Naive thymus-derived CD8-positive, alpha-beta T cell (primary cell): ENCODE measurements at regions not wholly inside any gene's neighbourhood (a gene's known extent, or its start where the extent isn't known, plus 50 kb on each side); places are given as distances from the start of the nearest gene placed in this dataset.
A peak's percentile ranks its signal among the peaks of the same experiment; 100 is the strongest.

Source experiments
- ATAC-seq, 2 donors: fragments of 150-1000 bp; cut with Tn5 transposase in 1 of 2; sonication (Bioruptor Pico), chemical (Tn5 transposase) in 1 of 2; 1 replicate in 1 of 2; 2 replicates in 1 of 2; pipeline ENCODE4 v1.10.0; 2021; ENCODE audit warnings: mild to moderate bottlenecking in 2 of 2, moderate library complexity in 2 of 2
- POLR2A ChIA-PET: fragments of 350-600 bp; sonication (Branson Sonifier 250); formaldehyde crosslinking; loops from one replicate; lab custom pipeline; 2021; ENCODE audit warnings: antibody characterized with exemption; lab: Charles Lee
- DNase-seq, 10 donors: peaks; one replicate each; pipeline versions ENCODE4 v3.0.0 to v3.0.0-alpha.2; 2020 to 2022
- H3K27ac Mint-ChIP-seq, 10 donors: one replicate each; pipeline ENCODE4 v1.8.0; 2020 to 2022; ENCODE audit warnings: mild to moderate bottlenecking in 10 of 10, mixed read lengths in 10 of 10, moderate library complexity in 4 of 10, inconsistent platforms in 1 of 10
- H3K27me3 Mint-ChIP-seq, 5 donors: one replicate each; pipeline ENCODE4 v1.8.0; 2021 to 2022; ENCODE audit warnings: mixed read lengths in 5 of 5
- H3K36me3 Mint-ChIP-seq, 3 donors: one replicate each; pipeline ENCODE4 v1.8.0; 2020 to 2022; ENCODE audit warnings: mixed read lengths in 3 of 3, mild to moderate bottlenecking in 2 of 3, inconsistent platforms in 1 of 3
- H3K4me1 Mint-ChIP-seq, 4 donors: one replicate each; pipeline ENCODE4 v1.8.0; 2021 to 2022; ENCODE audit warnings: mixed read lengths in 4 of 4
- H3K4me3 Mint-ChIP-seq, 10 donors: one replicate each; pipeline ENCODE4 v1.8.0; 2020 to 2022; ENCODE audit warnings: mild to moderate bottlenecking in 10 of 10, mixed read lengths in 10 of 10, moderate library complexity in 6 of 10, inconsistent platforms in 1 of 10
- H3K9me3 Mint-ChIP-seq, 9 donors: one replicate each; pipeline ENCODE4 v1.8.0; 2020 to 2022; ENCODE audit warnings: mixed read lengths in 9 of 9, mild to moderate bottlenecking in 3 of 9, inconsistent platforms in 1 of 9, moderate library complexity in 1 of 9

DNA sequence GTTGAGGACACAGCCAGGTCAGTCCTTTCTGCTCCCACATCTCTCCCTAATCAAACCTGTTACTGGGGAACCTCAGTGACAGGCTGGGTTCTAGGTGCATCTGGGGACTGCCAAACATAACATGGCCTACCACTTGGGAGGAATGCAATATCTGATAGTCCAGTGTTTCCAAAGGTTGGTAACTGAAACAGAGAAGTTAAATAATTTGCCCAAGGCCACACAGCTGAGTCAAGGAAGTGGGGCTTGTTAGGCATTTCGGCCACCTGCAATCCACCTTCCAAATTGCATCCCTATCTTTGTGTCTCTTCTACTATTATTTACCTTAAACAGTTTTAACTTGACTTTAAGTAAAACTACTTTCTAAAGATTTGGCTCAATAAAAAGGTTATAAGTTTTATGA, 731.3 kb downstream of the UQCRFS1 start:
- POLR2A ChIA-PET = no interaction called here
- DNase-seq (no peak), ATAC-seq (no peak)
- Mint-ChIP-seq H3K27me3 (no peaks in the 10 kb centered on the region), H3K4me3 (no peak overlapping the region), H3K4me1 (peaks cover 0 to 27% (median 6%) of the 10 kb centered on the region in 4 donors), H3K9me3 (no peaks in the 10 kb centered on the region), H3K36me3 (no peaks in the 10 kb centered on the region), H3K27ac (peak overlapping the region in 1 of 10 donors; percentile 73)

DNA sequence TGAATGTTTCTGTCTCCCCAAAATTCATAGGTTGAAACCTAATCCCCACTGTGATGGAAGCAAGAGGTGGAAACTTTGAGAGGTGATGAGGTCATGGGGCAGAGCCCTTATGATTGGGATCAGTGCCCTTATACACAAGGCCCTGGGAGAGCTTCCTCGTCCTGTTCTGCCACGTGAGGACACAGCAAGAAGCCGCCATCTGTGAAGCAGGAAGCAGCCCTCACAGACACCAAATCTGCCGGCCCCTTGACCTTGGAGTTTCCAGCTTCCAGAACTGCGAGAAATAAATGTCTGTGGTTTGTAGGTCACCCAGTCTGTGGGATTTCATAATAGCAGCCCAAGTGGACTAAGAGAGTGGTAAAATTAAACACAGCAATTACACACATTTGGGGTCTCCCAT, 737.4 kb downstream of the UQCRFS1 start:
- no peak for ATAC-seq
- H3K9me3 Mint-ChIP-seq = no peaks in the 10 kb centered on the region
- H3K27ac Mint-ChIP-seq = no peak overlapping the region
- no peak overlapping the region for H3K4me3 Mint-ChIP-seq
- no peak for DNase-seq
- POLR2A ChIA-PET = no interaction called here
- H3K4me1 Mint-ChIP-seq = peaks cover 0 to 18% (median 3%) of the 10 kb centered on the region in 4 donors
- no peaks in the 10 kb centered on the region for H3K36me3 Mint-ChIP-seq
- H3K27me3 Mint-ChIP-seq = peaks cover 0 to 4% (median 0%) of the 10 kb centered on the region in 5 donors

DNA sequence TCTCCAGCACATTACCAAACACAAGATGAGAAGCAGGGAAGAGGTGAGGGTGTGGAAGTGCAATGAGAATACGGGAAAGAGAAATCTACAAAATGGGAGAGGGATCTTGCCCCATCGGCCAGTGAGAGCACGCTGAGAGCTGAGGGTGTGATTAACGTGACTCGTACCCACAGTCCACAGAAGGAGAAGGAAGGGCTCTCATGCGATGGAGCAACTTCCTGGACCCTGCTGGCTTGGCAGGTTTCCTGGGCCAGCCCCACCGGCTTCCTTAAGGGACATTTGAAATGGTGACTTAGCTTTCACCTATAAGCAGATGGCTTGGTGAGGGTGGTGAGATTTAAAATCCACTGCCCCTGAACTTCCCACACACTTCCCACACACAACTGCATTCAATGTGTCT, 740.1 kb downstream of the UQCRFS1 start:
- H3K4me3 Mint-ChIP-seq = no peak overlapping the region
- H3K4me1 Mint-ChIP-seq = peaks cover 2 to 45% (median 25%) of the 10 kb centered on the region in 4 donors
- POLR2A ChIA-PET = no interaction called here
- peaks cover 0 to 6% (median 0%) of the 10 kb centered on the region in 5 donors for H3K27me3 Mint-ChIP-seq
- no peak overlapping the region for H3K27ac Mint-ChIP-seq
- no peaks in the 10 kb centered on the region for H3K9me3 Mint-ChIP-seq
- ATAC-seq (no peak), DNase-seq (no peak)
- no peaks in the 10 kb centered on the region for H3K36me3 Mint-ChIP-seq

DNA sequence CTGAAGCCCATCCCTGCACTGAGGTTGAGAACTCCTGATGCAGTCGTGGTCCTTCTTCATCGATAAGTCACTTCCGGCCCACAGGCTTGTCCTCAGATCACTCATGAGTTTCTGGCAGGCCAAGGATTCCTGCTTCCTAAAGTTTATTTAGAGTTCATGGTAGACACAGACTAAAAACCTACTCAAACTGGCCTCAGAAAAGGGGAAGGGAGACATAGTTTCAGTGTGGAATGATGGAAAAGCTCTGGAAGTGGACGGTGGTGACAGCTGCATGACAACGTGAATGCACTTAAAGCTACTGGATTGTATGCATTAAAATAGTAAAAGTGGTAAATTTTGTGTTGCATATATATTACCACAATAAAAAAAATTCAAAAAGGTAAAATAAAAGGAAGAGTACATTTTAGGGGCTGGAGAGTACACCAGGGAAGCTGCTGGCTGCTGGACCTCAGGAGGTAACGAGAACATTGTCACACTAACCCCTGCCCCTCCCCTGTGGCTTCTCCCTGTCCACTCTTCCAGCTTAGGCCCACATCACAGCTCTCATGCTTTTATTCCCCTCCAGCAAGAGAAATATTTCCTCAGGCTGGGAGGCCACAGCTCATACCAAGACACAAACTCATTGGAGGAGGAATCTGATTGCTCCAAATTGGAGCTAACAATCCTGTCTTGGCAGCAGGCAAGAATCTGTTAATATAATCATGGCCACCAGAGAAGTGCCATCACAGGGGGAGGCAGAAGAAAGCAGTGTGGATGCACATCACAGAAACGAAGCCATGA, 741.0 kb downstream of the UQCRFS1 start:
- Mint-ChIP-seq H3K27me3 (peaks cover 0 to 6% (median 0%) of the 10 kb centered on the region in 5 donors), H3K4me1 (peaks cover 2 to 48% (median 26%) of the 10 kb centered on the region in 4 donors), H3K9me3 (no peaks in the 10 kb centered on the region), H3K36me3 (no peaks in the 10 kb centered on the region), H3K27ac (peak overlapping the region in 1 of 10 donors; percentile 55), H3K4me3 (no peak overlapping the region)
- POLR2A ChIA-PET = no interaction called here
- no peak for DNase-seq
- ATAC-seq = no peak

DNA sequence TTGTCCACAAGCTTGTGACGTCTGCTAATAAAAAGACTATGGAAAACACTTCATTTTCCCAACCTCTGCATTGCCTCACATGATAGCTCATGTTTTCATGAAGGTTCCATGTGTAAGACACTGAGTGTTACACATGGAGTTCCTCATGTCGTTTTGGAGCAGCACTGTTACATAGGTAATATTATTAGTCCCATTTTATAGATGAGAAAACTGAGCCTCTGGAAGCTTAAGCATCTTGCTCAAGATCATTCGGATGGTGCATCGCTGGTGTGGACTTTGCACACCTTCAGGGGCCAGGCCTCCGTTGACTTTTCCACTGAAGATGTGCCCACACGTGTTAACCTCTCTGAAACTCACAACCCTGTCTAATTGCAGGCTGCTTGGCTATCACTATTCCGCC, 743.4 kb downstream of the UQCRFS1 start:
- Mint-ChIP-seq H3K4me1 (peaks cover 5 to 61% (median 30%) of the 10 kb centered on the region in 4 donors), H3K9me3 (no peaks in the 10 kb centered on the region), H3K27me3 (peaks cover 0 to 9% (median 0%) of the 10 kb centered on the region in 5 donors), H3K36me3 (no peaks in the 10 kb centered on the region), H3K4me3 (peak overlapping the region in 5 of 10 donors; percentile 25 to 78 (median 59)), H3K27ac (peak overlapping the region in 7 of 10 donors; percentile 43 to 86 (median 84))
- DNase-seq = no peak
- no peak for ATAC-seq
- POLR2A ChIA-PET = no interaction called here

DNA sequence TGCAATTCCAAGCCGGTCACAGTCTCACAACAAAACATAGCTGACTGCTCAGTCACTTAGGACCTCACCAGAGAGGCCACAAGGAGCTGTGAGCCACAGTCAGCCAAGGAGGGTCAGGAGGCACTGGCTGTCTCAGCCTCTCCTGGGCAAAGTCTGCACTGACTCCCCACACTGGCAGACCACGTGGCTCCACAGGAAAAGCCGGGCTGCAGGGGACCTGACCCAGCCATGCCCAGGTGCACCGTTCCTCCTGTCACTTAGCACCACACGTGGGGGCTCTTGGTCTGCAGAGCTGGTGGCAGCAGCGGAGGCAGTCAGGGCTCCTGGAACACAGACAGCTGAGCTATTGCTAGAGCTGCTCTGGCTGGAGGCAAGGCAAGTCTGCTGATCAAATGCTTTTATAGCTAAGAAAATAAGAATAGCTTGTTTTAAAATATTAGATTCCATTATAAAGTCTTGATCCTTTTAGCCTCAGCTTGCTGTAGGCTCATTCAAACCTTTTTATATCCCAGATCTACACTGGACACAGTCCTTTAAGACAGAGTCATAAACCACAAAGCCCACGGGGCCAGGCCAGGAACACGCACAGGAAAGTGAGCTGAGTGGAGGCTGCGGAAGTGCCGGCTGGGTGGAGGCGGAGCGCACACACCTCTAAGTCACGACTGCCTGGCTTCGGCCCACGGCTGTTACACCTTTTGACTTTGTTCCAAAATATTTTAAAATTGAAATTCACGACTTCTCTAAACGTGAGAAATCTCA, 744.1 kb downstream of the UQCRFS1 start:
- H3K4me3 Mint-ChIP-seq = peak overlapping the region in 9 of 10 donors; percentile 25 to 78 (median 63)
- POLR2A ChIA-PET = no interaction called here

DNA sequence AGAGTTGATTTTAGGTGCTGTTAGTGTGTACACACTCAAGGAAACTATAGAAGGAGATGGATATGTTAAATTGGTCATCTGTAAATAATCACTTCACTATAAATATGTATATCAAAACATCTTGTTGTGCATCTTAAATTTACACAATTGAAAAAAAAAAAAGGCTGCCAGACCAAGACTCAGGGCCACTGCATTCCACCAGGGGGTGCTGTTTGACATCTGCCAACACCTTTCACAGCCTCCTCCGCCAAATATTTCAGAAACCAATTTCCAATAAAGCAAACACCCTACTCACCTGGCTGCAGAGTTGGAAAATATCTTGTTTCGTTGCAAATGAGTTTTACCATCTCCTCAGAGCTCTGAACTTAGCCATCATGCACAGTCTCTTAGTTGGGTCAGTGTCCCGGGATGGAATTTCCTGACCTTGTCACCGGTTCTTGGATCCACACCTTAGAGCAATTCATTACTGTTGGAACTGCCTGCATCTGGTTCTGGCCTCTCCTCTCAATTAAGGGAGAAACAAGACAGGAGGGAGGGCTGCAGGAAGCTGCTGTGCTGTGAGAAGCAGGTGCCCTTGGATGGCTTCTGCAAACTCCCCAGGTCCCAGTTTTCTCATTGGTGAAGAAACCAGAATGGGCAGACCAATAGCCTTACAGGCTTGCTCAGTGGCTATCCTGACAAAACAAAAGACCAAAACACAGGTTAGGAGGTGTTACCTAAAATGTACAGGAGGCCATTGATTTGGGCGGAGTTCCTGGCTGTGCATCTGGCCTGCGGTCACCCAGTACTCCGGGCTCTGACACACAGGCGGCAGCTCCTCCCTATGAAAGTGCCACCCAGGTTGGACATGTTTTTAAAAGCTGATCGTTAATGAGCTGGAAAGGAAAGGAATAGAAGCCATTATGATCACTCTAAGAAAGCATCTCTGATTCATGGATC, 746.6 kb downstream of the UQCRFS1 start:
- H3K9me3 Mint-ChIP-seq = no peaks in the 10 kb centered on the region
- H3K27me3 Mint-ChIP-seq = peaks cover 0 to 17% (median 0%) of the 10 kb centered on the region in 5 donors
- no peak overlapping the region for H3K4me3 Mint-ChIP-seq
- H3K4me1 Mint-ChIP-seq = peaks cover 5 to 45% (median 28%) of the 10 kb centered on the region in 4 donors
- H3K27ac Mint-ChIP-seq = peak overlapping the region in 2 of 10 donors; percentile 2 to 54
- H3K36me3 Mint-ChIP-seq = no peaks in the 10 kb centered on the region
- peak; percentile 28 to 75 (median 57) for DNase-seq
- no peak for ATAC-seq
- POLR2A ChIA-PET = no interaction called here

More for the DNA sequence above, 744.1 kb downstream of the UQCRFS1 start:
- peak overlapping the region; percentile 18 to 92 (median 80) for H3K27ac Mint-ChIP-seq
- DNase-seq = peak in 7 of 10 donors; percentile 5 to 32 (median 12)
- ATAC-seq = peak in 1 of 2 donors; percentile 38
- no peaks in the 10 kb centered on the region for H3K9me3 Mint-ChIP-seq
- H3K36me3 Mint-ChIP-seq = no peaks in the 10 kb centered on the region
- H3K27me3 Mint-ChIP-seq = peaks cover 0 to 13% (median 0%) of the 10 kb centered on the region in 5 donors
- peaks cover 5 to 61% (median 30%) of the 10 kb centered on the region in 4 donors for H3K4me1 Mint-ChIP-seq

DNA sequence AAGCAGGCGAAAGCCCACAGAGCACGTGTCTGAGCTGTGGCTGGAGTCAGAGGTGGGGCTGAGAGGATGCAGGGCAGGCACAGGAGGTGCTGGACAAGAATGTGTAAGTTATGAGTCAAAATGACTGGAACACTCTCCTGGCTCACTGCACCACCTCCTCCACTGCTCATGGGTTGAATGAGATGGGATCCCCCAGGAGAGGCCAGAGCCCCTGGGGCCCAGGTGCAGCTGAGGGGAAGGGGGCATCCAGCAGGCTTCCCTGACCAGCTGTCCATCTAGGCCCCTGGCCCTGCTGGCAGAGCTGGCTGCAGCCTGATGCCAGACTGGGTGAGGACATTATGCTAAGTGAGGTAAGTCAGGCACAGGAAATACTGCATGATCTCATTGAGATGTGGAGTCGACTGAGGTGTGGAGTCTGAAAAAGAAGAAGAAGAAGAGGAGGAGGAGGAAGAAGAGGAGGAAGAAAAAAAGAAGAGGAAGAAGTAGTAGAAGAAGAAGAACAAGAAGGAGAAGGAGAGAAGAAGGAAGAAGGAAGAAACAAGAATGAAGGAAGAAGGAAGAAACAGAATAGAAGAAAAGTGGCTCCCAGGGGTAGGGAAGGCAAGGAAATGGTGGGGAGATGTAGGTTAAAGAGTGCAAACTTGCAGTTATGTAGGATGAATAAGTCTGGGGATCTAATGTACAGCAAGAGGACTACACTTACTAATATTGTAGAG, 747.4 kb downstream of the UQCRFS1 start:
- DNase-seq (no peak), ATAC-seq (no peak)
- H3K4me3 Mint-ChIP-seq = no peak overlapping the region
- H3K4me1 Mint-ChIP-seq = peaks cover 5 to 43% (median 27%) of the 10 kb centered on the region in 4 donors
- H3K27ac Mint-ChIP-seq = peak overlapping the region in 3 of 10 donors; percentile 2 to 55 (median 54)
- H3K27me3 Mint-ChIP-seq = peaks cover 0 to 17% (median 0%) of the 10 kb centered on the region in 5 donors
- no peaks in the 10 kb centered on the region for H3K9me3 Mint-ChIP-seq
- POLR2A ChIA-PET = no interaction called here
- H3K36me3 Mint-ChIP-seq = no peaks in the 10 kb centered on the region

DNA sequence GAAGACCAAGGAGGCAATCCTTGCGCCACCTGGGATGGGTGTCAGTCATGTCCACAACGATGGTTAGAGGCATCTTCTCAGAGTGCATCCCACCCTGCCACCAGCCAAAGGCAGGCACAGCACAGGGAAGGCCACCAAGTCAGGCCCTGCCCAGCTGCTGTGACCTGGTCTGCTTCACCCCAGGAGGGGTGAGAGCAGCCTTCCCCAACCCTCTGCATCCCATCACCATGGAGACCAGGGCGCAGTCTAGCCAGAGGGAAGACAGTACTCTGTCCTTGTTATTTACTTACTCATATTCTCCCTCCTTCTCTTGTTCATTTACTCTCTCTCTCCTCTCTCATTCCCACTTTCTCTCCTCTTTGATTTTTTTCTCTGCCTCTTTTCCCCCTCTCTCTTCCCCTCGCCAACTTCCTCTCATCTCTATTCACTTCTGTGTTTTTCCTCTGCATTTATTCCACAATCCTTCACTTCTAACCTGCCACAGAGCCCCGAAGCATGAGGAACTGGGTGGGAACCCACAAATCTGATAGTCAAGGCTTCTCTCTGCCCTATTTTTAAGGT, 749.4 kb downstream of the UQCRFS1 start:
- H3K4me3 Mint-ChIP-seq = no peak overlapping the region
- DNase-seq (no peak), ATAC-seq (no peak)
- peaks cover 0 to 14% (median 0%) of the 10 kb centered on the region in 5 donors for H3K27me3 Mint-ChIP-seq
- POLR2A ChIA-PET = no interaction called here
- H3K27ac Mint-ChIP-seq = peak overlapping the region in 1 of 10 donors; percentile 74
- peaks cover 5 to 29% (median 14%) of the 10 kb centered on the region in 4 donors for H3K4me1 Mint-ChIP-seq
- H3K36me3 Mint-ChIP-seq = no peaks in the 10 kb centered on the region
- no peaks in the 10 kb centered on the region for H3K9me3 Mint-ChIP-seq

DNA sequence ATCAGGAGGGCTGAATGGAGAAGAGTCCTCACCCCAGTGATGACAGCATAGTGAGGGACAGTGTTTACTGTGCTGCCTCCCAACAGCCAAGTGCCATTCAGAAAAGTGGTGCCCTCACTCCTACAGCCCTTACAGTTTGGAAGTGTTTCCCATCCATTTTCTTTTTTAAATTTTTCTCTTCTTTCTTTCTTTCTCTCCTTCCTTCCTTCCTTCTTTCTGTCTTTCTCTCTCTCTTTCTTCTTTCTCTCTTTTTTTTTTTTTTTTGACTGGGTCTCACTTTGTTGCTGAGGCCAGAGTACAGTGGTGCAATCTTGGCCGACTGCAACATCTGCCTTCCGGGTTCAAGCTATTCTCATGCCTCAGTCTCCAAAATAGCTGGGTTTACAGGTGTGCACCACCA, 755.3 kb downstream of the UQCRFS1 start:
- POLR2A ChIA-PET = no interaction called here
- no peak overlapping the region for H3K4me3 Mint-ChIP-seq
- no peak for DNase-seq
- H3K4me1 Mint-ChIP-seq = peaks cover 0 to 7% (median 3%) of the 10 kb centered on the region in 4 donors
- H3K36me3 Mint-ChIP-seq = no peaks in the 10 kb centered on the region
- no peak for ATAC-seq
- H3K9me3 Mint-ChIP-seq = no peaks in the 10 kb centered on the region
- peaks cover 0 to 8% (median 1%) of the 10 kb centered on the region in 5 donors for H3K27me3 Mint-ChIP-seq
- H3K27ac Mint-ChIP-seq = no peak overlapping the region

DNA sequence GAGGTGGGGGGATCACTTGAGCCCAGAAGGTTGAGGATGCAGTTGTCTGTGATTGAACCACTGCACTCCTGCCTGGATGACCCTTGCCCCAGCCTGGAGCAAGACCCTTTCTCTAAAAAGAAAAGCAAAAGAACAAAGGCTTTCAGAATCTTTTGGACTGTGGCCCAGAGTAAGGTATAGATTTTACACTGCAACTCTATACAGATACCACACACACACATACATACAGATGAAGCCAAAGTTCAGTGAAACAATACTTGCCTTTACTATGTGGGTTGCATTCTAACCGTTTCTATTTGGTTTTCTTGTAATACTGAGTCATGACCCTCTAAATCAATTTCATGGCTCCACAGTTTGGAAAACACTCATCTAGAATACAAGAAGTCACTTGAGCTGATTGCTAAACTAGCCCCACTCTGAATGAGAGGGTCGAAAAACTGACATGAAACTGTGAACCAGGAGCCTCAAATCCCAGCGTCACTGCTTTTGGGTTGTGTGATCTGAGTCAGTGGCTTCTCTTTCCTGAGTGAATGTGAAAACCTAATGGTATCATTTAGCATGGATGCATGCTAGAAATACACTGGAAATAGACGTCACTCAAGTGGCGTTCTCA, 756.1 kb downstream of the UQCRFS1 start:
- Mint-ChIP-seq H3K4me3 (no peak overlapping the region), H3K9me3 (peaks cover 0 to 3% (median 0%) of the 10 kb centered on the region in 9 donors), H3K27ac (no peak overlapping the region), H3K4me1 (peaks cover 0 to 7% (median 3%) of the 10 kb centered on the region in 4 donors), H3K36me3 (no peaks in the 10 kb centered on the region), H3K27me3 (peaks cover 0 to 8% (median 0%) of the 10 kb centered on the region in 5 donors)
- POLR2A ChIA-PET = no interaction called here
- ATAC-seq = no peak
- no peak for DNase-seq
